GM23338 (cell line): ENCODE measurements at regions not wholly inside any gene's neighbourhood (a gene's known extent, or its start where the extent isn't known, plus 50 kb on each side); places are given as distances from the start of the nearest gene placed in this dataset.

ENCODE experiments used
- ATAC-seq: fragments of 200-7000 bp; cut with Tn5 transposase; 3 replicates; pipeline ENCODE4 v1.9.1; 2020
- DNase-seq: peaks from one replicate; pipeline ENCODE4 v3.0.0-alpha.2; 2015; ENCODE audit warnings: low spot score
- H2AFZ ChIP-seq: fragments of 200-600 bp; sonication (generic); 2 replicates; pipeline ENCODE4 v1.8.0; 2016; ENCODE audit warnings: antibody characterized with exemption, mild to moderate bottlenecking, moderate library complexity
- H3F3A ChIP-seq: fragments of 200-600 bp; sonication (generic); replicated peaks from 2 replicates; pipeline ENCODE4 v1.8.0; 2017; ENCODE audit warnings: antibody characterized with exemption, mixed run types, low read depth
- H3K27ac ChIP-seq: fragments of 200-600 bp; sonication (generic); 2 replicates; pipeline ENCODE4 v1.6.1; 2016; ENCODE audit warnings: low read depth
- H3K27me3 ChIP-seq: fragments of 200-600 bp; sonication (generic); 2 replicates; pipeline ENCODE4 v1.8.0; 2016; ENCODE audit warnings: mild to moderate bottlenecking, mixed run types, moderate library complexity; ENCODE audit not compliant: insufficient read depth
- H3K36me3 ChIP-seq: fragments of 200-600 bp; sonication (generic); 2 replicates; pipeline ENCODE4 v1.8.0; 2016; ENCODE audit warnings: mild to moderate bottlenecking; ENCODE audit not compliant: insufficient read depth
- H3K4me1 ChIP-seq: fragments of 200-600 bp; sonication (generic); 2 replicates; pipeline ENCODE4 v1.8.0; 2016; ENCODE audit warnings: mild to moderate bottlenecking, moderate library complexity; ENCODE audit not compliant: insufficient read depth
- H3K4me2 ChIP-seq: fragments of 200-600 bp; sonication (generic); 2 replicates; pipeline ENCODE4 v1.7.1; 2017; ENCODE audit warnings: mixed run types
- H3K4me3 ChIP-seq: fragments of 200-600 bp; sonication (generic); 2 replicates; pipeline ENCODE4 v1.6.1; 2016; ENCODE audit warnings: mixed run types
- H3K79me2 ChIP-seq: fragments of 200-600 bp; sonication (generic); replicated peaks from 2 replicates; pipeline ENCODE4 v1.8.0; 2017; ENCODE audit warnings: mild to moderate bottlenecking; ENCODE audit not compliant: insufficient read depth
- H3K9me2 ChIP-seq: fragments of 200-600 bp; sonication (generic); 2 replicates; pipeline ENCODE4 v1.8.0; 2017; ENCODE audit not compliant: insufficient read depth
- H4K20me1 ChIP-seq: fragments of 200-600 bp; sonication (generic); replicated peaks from 2 replicates; pipeline ENCODE4 v1.8.0; 2017; ENCODE audit warnings: mild to moderate bottlenecking; ENCODE audit not compliant: insufficient read depth
- H3K27ac Mint-ChIP-seq: 2 replicates; pipeline ENCODE4 v1.8.0; 2020; ENCODE audit warnings: inconsistent platforms, mild to moderate bottlenecking, moderate library complexity, mixed read lengths
- H3K27me3 Mint-ChIP-seq: 3 replicates; pipeline ENCODE4 v1.8.0; 2022; ENCODE audit warnings: low read depth, mild to moderate bottlenecking, moderate library complexity, mixed read lengths, inconsistent platforms; ENCODE audit not compliant: insufficient read depth, poor library complexity
- H3K36me3 Mint-ChIP-seq: 3 replicates; pipeline ENCODE4 v1.8.0; 2021; ENCODE audit warnings: low read depth, mild to moderate bottlenecking, inconsistent platforms, moderate library complexity, mixed read lengths
- H3K4me1 Mint-ChIP-seq: 3 replicates; pipeline ENCODE4 v1.8.0; 2020; ENCODE audit warnings: mild to moderate bottlenecking, inconsistent platforms, mixed read lengths
- H3K4me3 Mint-ChIP-seq: 3 replicates; pipeline ENCODE4 v1.8.0; 2021; ENCODE audit warnings: moderate library complexity, mild to moderate bottlenecking, inconsistent platforms, mixed read lengths
- H3K9me3 Mint-ChIP-seq: 3 replicates; pipeline ENCODE4 v1.8.0; 2020; ENCODE audit warnings: moderate library complexity, mild to moderate bottlenecking, inconsistent platforms, mixed read lengths
- CREB1 ChIP-seq: fragments of 250-450 bp; sonication (Bioruptor Pico); IDR thresholded peaks from 2 replicates; pipeline ENCODE4 v1.5.0; 2020; ENCODE audit warnings: low read depth, mild to moderate bottlenecking, moderate library complexity
- CTCF ChIP-seq, 2 experiments: fragments of 200-600 bp in 1 of 2; sonication (generic) in 1 of 2; conservative IDR thresholded peaks; 2 replicates each; pipeline versions ENCODE4 v1.5.1 to v1.6.1; 2016 to 2017; ENCODE audit warnings: antibody characterized with exemption in 2 of 2, low read depth in 2 of 2, mild to moderate bottlenecking in 2 of 2, moderate library complexity in 1 of 2
- ETS1 ChIP-seq: IDR thresholded peaks from 2 replicates; pipeline ENCODE4 v1.6.1; 2016; ENCODE audit warnings: antibody characterized with exemption
- EZH2 ChIP-seq: fragments of 200-600 bp; sonication (generic); IDR thresholded peaks from one replicate; pipeline ENCODE4 v1.8.0; 2017; ENCODE audit warnings: antibody characterized with exemption, mild to moderate bottlenecking, low read depth; ENCODE audit not compliant: unreplicated experiment
- EZH2phosphoT487 ChIP-seq: fragments of 200-600 bp; sonication (generic); IDR thresholded peaks from one replicate; pipeline ENCODE4 v1.8.1; 2018; ENCODE audit warnings: antibody characterized with exemption; ENCODE audit not compliant: unreplicated experiment
- JUNB ChIP-seq: IDR thresholded peaks from one replicate; pipeline ENCODE4 v1.6.1; 2016; ENCODE audit warnings: antibody characterized with exemption; ENCODE audit not compliant: unreplicated experiment
- NANOG ChIP-seq: IDR thresholded peaks from 2 replicates; pipeline ENCODE4 v1.6.1; 2016; ENCODE audit warnings: antibody characterized with exemption, borderline replicate concordance
- POLR2AphosphoS5 ChIP-seq: IDR thresholded peaks from 2 replicates; pipeline ENCODE4 v1.6.1; 2016; ENCODE audit warnings: antibody characterized with exemption, low read depth
- REST ChIP-seq: IDR thresholded peaks from one replicate; pipeline ENCODE4 v1.6.1; 2018; ENCODE audit warnings: antibody characterized with exemption; ENCODE audit not compliant: unreplicated experiment
- STAT1 ChIP-seq: IDR thresholded peaks from one replicate; pipeline ENCODE4 v1.6.1; 2016; ENCODE audit warnings: antibody characterized with exemption; ENCODE audit not compliant: unreplicated experiment
- ZNF114 ChIP-seq: fragments of 250-450 bp; sonication (Bioruptor Pico); IDR thresholded peaks from 2 replicates; pipeline ENCODE4 v1.5.0; 2020; ENCODE audit warnings: mild to moderate bottlenecking, moderate library complexity
- ZNF331 ChIP-seq: fragments of 250-450 bp; sonication (Bioruptor Pico); IDR thresholded peaks from 2 replicates; pipeline ENCODE4 v1.5.0; 2020; ENCODE audit warnings: low read depth, mild to moderate bottlenecking, moderate library complexity
- ZNF462 ChIP-seq: fragments of 250-450 bp; sonication (Bioruptor Pico); IDR thresholded peaks from 2 replicates; pipeline ENCODE4 v1.5.0; 2020; ENCODE audit warnings: mild to moderate bottlenecking, moderate library complexity

GRCh38 chr3:101085752-101086151 is 92.5 kb upstream of the ABI3BP start:
- no peaks in the 10 kb centered on the region for H3K27me3 Mint-ChIP-seq
- Histone ChIP-seq H3K79me2 (no peaks in the 10 kb centered on the region), H4K20me1 (no peaks in the 10 kb centered on the region), H3K4me3 (no peak overlapping the region), H3K4me1 (no peaks in the 10 kb centered on the region), H2AFZ (no peak overlapping the region), H3F3A (no peaks in the 10 kb centered on the region), H3K9me2 (no peaks in the 10 kb centered on the region), H3K4me2 (no peak overlapping the region), H3K36me3 (no peaks in the 10 kb centered on the region), H3K27ac (no peak overlapping the region), H3K27me3 (no peaks in the 10 kb centered on the region)
- no peak overlapping the region for H3K4me3 Mint-ChIP-seq
- no peaks in the 10 kb centered on the region for H3K9me3 Mint-ChIP-seq
- H3K4me1 Mint-ChIP-seq: no peaks in the 10 kb centered on the region
- no peak for ATAC-seq
- DNase-seq: no peak
- TF ChIP-seq EZH2 (no peak), CREB1 (CRISPR knock-in tag) (no peak), NANOG (no peak), ZNF331 (CRISPR knock-in tag) (no peak), JUNB (no peak), ZNF114 (CRISPR knock-in tag) (no peak), REST (no peak), CTCF (conservative IDR thresholded peaks at IDR 0.05; ENCODE audit: low read depth in 2 of 2) (no peak), EZH2phosphoT487 (no peak), POLR2AphosphoS5 (no peak), ZNF462 (CRISPR knock-in tag) (no peak), STAT1 (no peak), ETS1 (no peak)
- H3K27ac Mint-ChIP-seq: no peak overlapping the region
- no peaks in the 10 kb centered on the region for H3K36me3 Mint-ChIP-seq
